OCI-LY1 (cell line): ENCODE measurements at regions not wholly inside any gene's neighbourhood (a gene's known extent, or its start where the extent isn't known, plus 50 kb on each side); places are given as distances from the start of the nearest gene placed in this dataset.
A peak's percentile ranks its signal among the peaks of the same experiment; 100 is the strongest.

Experiments
- H2AFZ ChIP-seq: fragments of 200-600 bp; sonication (generic), shearing (Covaris generic); 2 replicates; pipeline ENCODE4 v1.6.0; 2014; ENCODE audit warnings: antibody characterized with exemption, mild to moderate bottlenecking, low read length
- H3F3A ChIP-seq: fragments of 200-600 bp; sonication (generic), shearing (Covaris generic); 2 replicates; pipeline ENCODE4 v1.6.0; 2014; ENCODE audit warnings: mild to moderate bottlenecking, antibody characterized with exemption, low read length, moderate library complexity; ENCODE audit not compliant: insufficient read depth
- H3K27ac ChIP-seq: fragments of 200-600 bp; sonication (generic); 2 replicates; pipeline ENCODE4 v1.5.1; 2014; ENCODE audit warnings: low read length, mixed run types, mild to moderate bottlenecking, low read depth; ENCODE audit not compliant: poor library complexity, severe bottlenecking
- H3K27me3 ChIP-seq: fragments of 200-600 bp; sonication (generic); 2 replicates; pipeline ENCODE4 v1.6.0; 2014; ENCODE audit warnings: antibody characterized with exemption, mild to moderate bottlenecking, low read length, moderate library complexity; ENCODE audit not compliant: insufficient read depth
- H3K36me3 ChIP-seq: fragments of 200-600 bp; sonication (generic); 2 replicates; pipeline ENCODE4 v1.6.1; 2014; ENCODE audit warnings: mild to moderate bottlenecking, antibody characterized with exemption, low read length, moderate library complexity, mixed read lengths; ENCODE audit not compliant: insufficient read depth
- H3K4me1 ChIP-seq: fragments of 200-600 bp; sonication (generic); 2 replicates; pipeline ENCODE4 v1.5.1; 2014; ENCODE audit warnings: mild to moderate bottlenecking, low read length, moderate library complexity; ENCODE audit not compliant: insufficient read depth, severe bottlenecking
- H3K4me2 ChIP-seq: fragments of 200-600 bp; sonication (generic), shearing (Covaris generic); 2 replicates; pipeline ENCODE4 v1.6.1; 2014; ENCODE audit warnings: low read length
- H3K4me3 ChIP-seq: fragments of 200-600 bp; sonication (generic); 2 replicates; pipeline ENCODE4 v1.5.1; 2014; ENCODE audit warnings: low read length, low read depth, mild to moderate bottlenecking, mixed read lengths; ENCODE audit not compliant: poor library complexity, severe bottlenecking
- H3K79me2 ChIP-seq: fragments of 200-600 bp; shearing (Covaris generic); 2 replicates; pipeline ENCODE4 v1.6.1; 2016; ENCODE audit warnings: mixed run types, low read length, mixed read lengths; ENCODE audit not compliant: insufficient read depth
- H3K9ac ChIP-seq: fragments of 200-600 bp; sonication (generic), shearing (Covaris generic); 2 replicates; pipeline ENCODE4 v1.6.1; 2014; ENCODE audit warnings: mild to moderate bottlenecking, low read length, mixed read lengths
- H3K9me2 ChIP-seq: fragments of 200-600 bp; sonication (generic), shearing (Covaris generic); 2 replicates; pipeline ENCODE4 v1.6.1; 2014; ENCODE audit warnings: low read depth, mild to moderate bottlenecking, low read length, mixed read lengths
- H3K9me3 ChIP-seq: fragments of 200-600 bp; shearing (Covaris generic); 2 replicates; pipeline ENCODE4 v1.6.1; 2014; ENCODE audit warnings: low read length, mixed read lengths
- H4K20me1 ChIP-seq: fragments of 200-600 bp; sonication (generic), shearing (Covaris generic); 2 replicates; pipeline ENCODE4 v1.6.0; 2016; ENCODE audit warnings: mild to moderate bottlenecking, low read length; ENCODE audit not compliant: insufficient read depth
- EZH2 ChIP-seq: fragments of 200-600 bp; sonication (generic), shearing (Covaris generic); IDR thresholded peaks from 2 replicates; pipeline ENCODE4 v1.8.0; 2017; ENCODE audit warnings: borderline replicate concordance, mixed run types, mild to moderate bottlenecking, antibody characterized with exemption, low read length, moderate library complexity, mixed read lengths
- TF ChIP-seq, protein P1 (sequence below): fragments of 200-600 bp; sonication (generic), shearing (Covaris generic); IDR thresholded peaks from 2 replicates; pipeline ENCODE4 v1.5.1; 2017; ENCODE audit warnings: mild to moderate bottlenecking, antibody characterized with exemption, low read length, moderate library complexity, mixed read lengths

DNA sequence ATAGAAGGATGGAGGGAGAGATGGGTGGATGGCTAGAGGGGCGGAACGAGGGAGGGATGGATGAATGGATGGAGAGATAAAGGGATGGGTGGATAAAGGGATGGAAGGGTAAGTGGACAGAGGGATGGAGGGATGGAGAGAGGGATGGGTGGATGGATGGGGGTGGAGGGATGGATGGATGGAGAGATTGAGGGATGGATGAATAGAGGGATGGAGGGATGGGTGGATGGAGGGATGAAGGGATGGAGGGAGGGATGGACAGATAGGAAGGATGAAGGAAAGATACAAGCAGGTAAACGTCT, 313.3 kb downstream of the UACA start:
- no peaks in the 10 kb centered on the region for H3K27me3 ChIP-seq
- peaks cover 13% of the 10 kb centered on the region for H3K4me1 ChIP-seq
- H2AFZ ChIP-seq = no peak overlapping the region
- H3K27ac ChIP-seq = no peak overlapping the region
- no peaks in the 10 kb centered on the region for H3K36me3 ChIP-seq
- no peaks in the 10 kb centered on the region for H3K9me2 ChIP-seq
- H3K4me3 ChIP-seq = no peak overlapping the region
- H3K9me3 ChIP-seq = no peaks in the 10 kb centered on the region
- H4K20me1 ChIP-seq = no peaks in the 10 kb centered on the region
- no peaks in the 10 kb centered on the region for H3K79me2 ChIP-seq
- no peak overlapping the region for H3K9ac ChIP-seq
- no peak overlapping the region for H3K4me2 ChIP-seq
- no peaks in the 10 kb centered on the region for H3F3A ChIP-seq
- TF ChIP-seq, protein P1, sequence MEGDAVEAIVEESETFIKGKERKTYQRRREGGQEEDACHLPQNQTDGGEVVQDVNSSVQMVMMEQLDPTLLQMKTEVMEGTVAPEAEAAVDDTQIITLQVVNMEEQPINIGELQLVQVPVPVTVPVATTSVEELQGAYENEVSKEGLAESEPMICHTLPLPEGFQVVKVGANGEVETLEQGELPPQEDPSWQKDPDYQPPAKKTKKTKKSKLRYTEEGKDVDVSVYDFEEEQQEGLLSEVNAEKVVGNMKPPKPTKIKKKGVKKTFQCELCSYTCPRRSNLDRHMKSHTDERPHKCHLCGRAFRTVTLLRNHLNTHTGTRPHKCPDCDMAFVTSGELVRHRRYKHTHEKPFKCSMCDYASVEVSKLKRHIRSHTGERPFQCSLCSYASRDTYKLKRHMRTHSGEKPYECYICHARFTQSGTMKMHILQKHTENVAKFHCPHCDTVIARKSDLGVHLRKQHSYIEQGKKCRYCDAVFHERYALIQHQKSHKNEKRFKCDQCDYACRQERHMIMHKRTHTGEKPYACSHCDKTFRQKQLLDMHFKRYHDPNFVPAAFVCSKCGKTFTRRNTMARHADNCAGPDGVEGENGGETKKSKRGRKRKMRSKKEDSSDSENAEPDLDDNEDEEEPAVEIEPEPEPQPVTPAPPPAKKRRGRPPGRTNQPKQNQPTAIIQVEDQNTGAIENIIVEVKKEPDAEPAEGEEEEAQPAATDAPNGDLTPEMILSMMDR = no peak
- no peak for TF ChIP-seq EZH2

DNA sequence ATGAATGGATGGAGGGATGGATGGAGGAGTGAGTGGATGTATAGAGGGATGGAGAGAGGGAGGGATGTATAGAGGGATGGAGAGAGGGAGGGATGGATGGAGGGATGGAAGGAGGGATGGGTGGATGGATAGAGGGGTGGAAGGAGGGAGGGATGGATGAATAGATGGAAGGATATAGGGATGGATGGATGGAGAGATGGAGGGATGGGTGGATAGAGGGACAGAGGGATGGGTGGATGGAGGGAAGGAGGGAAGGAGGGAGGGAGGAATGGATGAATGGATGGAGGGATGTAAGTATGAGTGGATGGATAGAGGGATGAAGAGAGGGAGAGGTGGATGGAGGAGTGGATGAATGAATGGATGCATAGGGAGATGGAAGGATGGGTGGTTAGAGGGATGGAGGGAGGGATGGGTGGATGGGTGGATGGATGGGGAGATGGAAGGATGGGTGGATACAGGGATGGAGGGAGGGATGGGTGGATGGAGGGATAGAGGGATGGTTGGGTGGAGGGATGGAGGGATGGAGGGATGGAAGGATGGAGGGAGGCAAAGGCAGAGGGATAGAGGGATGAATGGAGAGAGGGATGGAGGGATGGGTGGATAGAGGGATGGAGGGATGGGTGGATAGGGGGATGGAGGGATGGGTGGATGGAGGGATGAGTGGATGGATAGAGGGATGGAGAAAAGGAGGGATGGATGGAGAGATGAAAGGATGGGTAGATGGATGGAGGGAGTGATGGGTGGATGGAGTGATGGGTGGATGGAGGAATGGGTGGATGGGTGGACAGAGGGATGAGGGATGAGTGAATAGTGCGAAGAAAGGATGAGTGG, 313.8 kb downstream of the UACA start:
- Histone ChIP-seq H3K9me2 (no peaks in the 10 kb centered on the region), H3K27me3 (no peaks in the 10 kb centered on the region), H3K36me3 (no peaks in the 10 kb centered on the region), H3K27ac (no peak overlapping the region), H3K9ac (no peak overlapping the region), H3F3A (no peaks in the 10 kb centered on the region), H2AFZ (no peak overlapping the region), H3K4me2 (no peak overlapping the region), H3K79me2 (no peaks in the 10 kb centered on the region), H3K9me3 (no peaks in the 10 kb centered on the region), H4K20me1 (no peaks in the 10 kb centered on the region), H3K4me1 (peaks cover 13% of the 10 kb centered on the region), H3K4me3 (no peak overlapping the region)
- TF ChIP-seq, protein P1 = no peak
- TF ChIP-seq EZH2 = no peak

DNA sequence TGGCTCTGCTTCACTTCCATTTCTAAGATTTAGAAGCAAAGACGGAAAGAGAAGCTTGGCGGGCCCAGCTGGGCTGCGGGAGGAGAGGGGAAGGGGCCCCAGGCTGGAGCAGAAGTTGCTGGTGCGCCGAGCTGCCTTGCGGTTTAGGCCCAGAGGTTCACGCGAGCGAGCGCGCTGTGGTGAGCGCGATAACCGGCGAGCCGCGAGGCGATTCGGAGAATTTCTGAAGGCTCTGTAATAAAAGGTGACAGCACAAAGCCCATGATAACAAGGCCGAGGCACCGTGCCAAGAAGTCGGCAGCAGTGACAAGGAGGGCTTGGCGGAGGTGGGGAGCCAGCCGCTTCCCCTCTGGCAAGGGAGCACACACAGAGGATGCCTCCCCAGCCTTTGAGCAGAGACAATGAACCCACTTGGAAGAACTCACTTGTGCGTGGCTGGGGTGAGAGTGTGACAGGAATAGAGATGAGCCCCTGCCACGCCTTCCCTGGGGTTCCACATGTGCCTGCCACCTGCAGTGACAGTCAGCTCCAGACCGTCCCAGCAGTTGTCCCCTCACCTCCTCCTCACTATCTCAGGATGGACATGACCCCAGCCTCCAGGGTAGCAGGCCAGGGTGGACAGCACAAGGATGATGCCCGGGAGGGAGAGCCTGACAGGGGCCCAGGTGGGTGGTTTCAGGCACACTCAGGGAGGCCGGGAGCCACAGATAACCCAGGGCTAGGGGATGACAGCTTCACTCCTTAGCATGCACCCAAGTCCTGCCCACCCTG, 315.2 kb downstream of the UACA start:
- no peaks in the 10 kb centered on the region for H3K9me3 ChIP-seq
- H2AFZ ChIP-seq = no peak overlapping the region
- peaks cover 13% of the 10 kb centered on the region for H3K4me1 ChIP-seq
- no peak overlapping the region for H3K4me3 ChIP-seq
- no peaks in the 10 kb centered on the region for H3K27me3 ChIP-seq
- H3K36me3 ChIP-seq = no peaks in the 10 kb centered on the region
- no peaks in the 10 kb centered on the region for H4K20me1 ChIP-seq
- no peaks in the 10 kb centered on the region for H3K79me2 ChIP-seq
- H3K27ac ChIP-seq = no peak overlapping the region
- H3K4me2 ChIP-seq = peak overlapping the region; percentile 18; the same call in 1 of the 2 replicates
- no peaks in the 10 kb centered on the region for H3F3A ChIP-seq
- TF ChIP-seq EZH2 = no peak
- TF ChIP-seq, protein P1 = no peak
- no peak overlapping the region for H3K9ac ChIP-seq
- H3K9me2 ChIP-seq = no peaks in the 10 kb centered on the region
